ENCODE measurements at regions not wholly inside any gene's neighbourhood (a gene's known extent, or its start where the extent isn't known, plus 50 kb on each side); places are given as distances from the start of the nearest gene placed in this dataset.

DNA sequence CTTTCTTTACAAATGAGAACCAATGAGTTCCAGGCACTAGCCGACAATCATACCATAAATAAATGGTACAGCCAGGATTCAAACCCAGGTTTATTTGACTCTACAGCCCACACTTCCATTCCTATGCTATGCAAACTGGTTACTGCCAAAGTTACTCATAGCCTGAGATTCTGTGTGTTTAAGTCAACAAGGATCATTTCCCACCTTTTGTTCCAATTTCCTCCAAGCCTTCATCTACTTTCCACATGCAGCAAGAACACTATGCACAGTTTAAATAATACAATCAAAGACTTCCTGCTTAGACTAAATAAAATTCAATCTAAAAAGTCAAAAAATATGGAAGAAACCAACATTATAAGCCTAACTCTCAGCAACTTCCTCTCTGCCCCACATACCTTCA, 59.2 kb upstream of the KLF12 start:
- TF ChIP-seq, protein P1, sequence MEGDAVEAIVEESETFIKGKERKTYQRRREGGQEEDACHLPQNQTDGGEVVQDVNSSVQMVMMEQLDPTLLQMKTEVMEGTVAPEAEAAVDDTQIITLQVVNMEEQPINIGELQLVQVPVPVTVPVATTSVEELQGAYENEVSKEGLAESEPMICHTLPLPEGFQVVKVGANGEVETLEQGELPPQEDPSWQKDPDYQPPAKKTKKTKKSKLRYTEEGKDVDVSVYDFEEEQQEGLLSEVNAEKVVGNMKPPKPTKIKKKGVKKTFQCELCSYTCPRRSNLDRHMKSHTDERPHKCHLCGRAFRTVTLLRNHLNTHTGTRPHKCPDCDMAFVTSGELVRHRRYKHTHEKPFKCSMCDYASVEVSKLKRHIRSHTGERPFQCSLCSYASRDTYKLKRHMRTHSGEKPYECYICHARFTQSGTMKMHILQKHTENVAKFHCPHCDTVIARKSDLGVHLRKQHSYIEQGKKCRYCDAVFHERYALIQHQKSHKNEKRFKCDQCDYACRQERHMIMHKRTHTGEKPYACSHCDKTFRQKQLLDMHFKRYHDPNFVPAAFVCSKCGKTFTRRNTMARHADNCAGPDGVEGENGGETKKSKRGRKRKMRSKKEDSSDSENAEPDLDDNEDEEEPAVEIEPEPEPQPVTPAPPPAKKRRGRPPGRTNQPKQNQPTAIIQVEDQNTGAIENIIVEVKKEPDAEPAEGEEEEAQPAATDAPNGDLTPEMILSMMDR (optimal IDR thresholded peaks at IDR 0.05 in 1 of 3, IDR thresholded peaks at IDR 0.05 in 1 of 3, conservative IDR thresholded peaks at IDR 0.05 in 1 of 3; ENCODE audit: extremely low read depth in 1 of 3, insufficient read depth in 2 of 3, low read length in 3 of 3), result no peak
- no peak for TF ChIP-seq EZH2 (IDR thresholded peaks at IDR 0.05; ENCODE audit: low read length)
